Small intestine (tissue), 7 donors: ENCODE measurements at regions not wholly inside any gene's neighbourhood (a gene's known extent, or its start where the extent isn't known, plus 50 kb on each side); places are given as distances from the start of the nearest gene placed in this dataset.

ENCODE experiments used
- DNase-seq, 2 donors: peaks; one replicate each; pipeline versions ENCODE4 v3.0.0 to v3.0.0-alpha.2; 2013
- FAIRE-seq: peaks from 2 replicates; lab custom pipeline; 2012; peaks lifted over from hg19 to GRCh38; lab: Jason Lieb, UNC
- H3K27ac ChIP-seq, 3 donors: one replicate each; pipeline ENCODE4 v1.5.1; 2013; ENCODE audit warnings: low read length in 2 of 3, mild to moderate bottlenecking in 2 of 3, control low read depth in 1 of 3, inconsistent platforms in 1 of 3, low read depth in 1 of 3, moderate library complexity in 1 of 3
- H3K27me3 ChIP-seq, 3 donors: one replicate each; pipeline ENCODE4 v1.6.1; 2013; ENCODE audit warnings: low read length in 3 of 3, inconsistent platforms in 1 of 3; ENCODE audit not compliant: control insufficient read depth in 3 of 3, insufficient read depth in 3 of 3
- H3K36me3 ChIP-seq, 3 donors: one replicate each; pipeline ENCODE4 v1.6.1; 2013; ENCODE audit warnings: low read length in 3 of 3, inconsistent platforms in 1 of 3, low read depth in 1 of 3, mild to moderate bottlenecking in 1 of 3, moderate library complexity in 1 of 3; ENCODE audit not compliant: control insufficient read depth in 3 of 3, insufficient read depth in 2 of 3
- H3K4me1 ChIP-seq, 3 donors: one replicate each; pipeline ENCODE4 v1.6.1; 2013; ENCODE audit warnings: low read length in 2 of 3, inconsistent platforms in 1 of 3, low read depth in 1 of 3, mild to moderate bottlenecking in 1 of 3, moderate library complexity in 1 of 3; ENCODE audit not compliant: control insufficient read depth in 3 of 3, insufficient read depth in 2 of 3
- H3K4me3 ChIP-seq, 3 donors: one replicate each; pipeline ENCODE4 v1.5.1; 2013; ENCODE audit warnings: low read length in 3 of 3, control low read depth in 1 of 3, inconsistent platforms in 1 of 3, low read depth in 1 of 3, mild to moderate bottlenecking in 1 of 3, moderate library complexity in 1 of 3
- H3K9me3 ChIP-seq, 2 donors: one replicate each; pipeline ENCODE4 v1.6.1; 2013; ENCODE audit warnings: low read depth in 1 of 2, low read length in 1 of 2; ENCODE audit not compliant: control insufficient read depth in 2 of 2, insufficient read depth in 1 of 2
- WGBS, 3 donors: extraction: QIAGEN DNeasy Blood & Tissue Kit; methylation state at CpG; one replicate each; pipeline ENCODE4 v1.1.7; 2013; 5-methylcytosine and 5-hydroxymethylcytosine counted together
- donor health status: healthy with polysubstance abuse.
- donor health status: control.
- donor health status: control.
- donor health status: Bipolar disorder and iron deficiency.
- donor health status: healthy.

DNA sequence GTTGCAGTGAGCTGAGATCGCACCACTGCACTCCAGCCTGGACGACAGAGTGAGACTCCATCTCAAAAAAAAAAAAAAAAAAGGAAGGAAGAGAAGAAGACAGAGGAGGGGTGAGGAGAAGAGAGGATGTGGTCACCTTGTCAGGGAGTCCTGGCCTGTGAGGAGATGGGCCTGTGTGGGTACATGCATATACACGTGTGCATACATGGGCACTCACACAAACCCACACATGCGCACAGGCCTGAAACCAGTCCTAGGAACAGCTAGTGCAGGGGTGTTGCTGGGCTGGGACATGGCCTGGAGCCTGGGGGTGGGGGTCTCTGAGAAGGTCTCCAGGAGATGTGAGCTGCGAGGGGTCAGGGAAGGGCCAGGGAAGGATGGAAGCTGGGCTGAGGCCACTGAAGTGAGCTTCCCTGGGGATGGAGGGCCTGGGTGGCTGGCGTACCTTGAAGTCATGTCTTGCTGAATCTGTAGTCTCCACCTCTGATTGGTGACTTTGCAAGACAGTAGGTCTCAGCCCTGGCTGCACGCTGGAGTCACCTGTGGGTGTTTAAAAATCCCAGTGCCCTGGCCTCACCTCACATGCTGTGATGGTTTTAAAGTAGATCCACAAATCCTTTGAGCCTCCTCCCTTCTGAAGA, 72.4 kb downstream of the MRM1 start:
- WGBS, 3 donors = 80 to 93% (median 86%) methylated on average over 7 of the region's 7 CpGs
- Histone ChIP-seq H3K27me3 (no peaks in the 10 kb centered on the region), H3K27ac (no peak overlapping the region), H3K36me3 (no peaks in the 10 kb centered on the region), H3K9me3 (no peaks in the 10 kb centered on the region), H3K4me3 (no peak overlapping the region), H3K4me1 (no peaks in the 10 kb centered on the region)
- DNase-seq (no peak), FAIRE-seq (no peak)

GRCh38 chr17:36674278-36674650, 72.9 kb downstream of the MRM1 start:
- H3K27me3 ChIP-seq = no peaks in the 10 kb centered on the region
- H3K36me3 ChIP-seq = no peaks in the 10 kb centered on the region
- WGBS, 3 donors = 52 to 69% (median 64%) methylated on average over 4 of the region's 4 CpGs
- no peak overlapping the region for H3K27ac ChIP-seq
- no peak overlapping the region for H3K4me3 ChIP-seq
- H3K4me1 ChIP-seq = no peaks in the 10 kb centered on the region
- H3K9me3 ChIP-seq = no peaks in the 10 kb centered on the region
- DNase-seq (peak in 1 of 2 donors; percentile 16), FAIRE-seq (no peak)

DNA sequence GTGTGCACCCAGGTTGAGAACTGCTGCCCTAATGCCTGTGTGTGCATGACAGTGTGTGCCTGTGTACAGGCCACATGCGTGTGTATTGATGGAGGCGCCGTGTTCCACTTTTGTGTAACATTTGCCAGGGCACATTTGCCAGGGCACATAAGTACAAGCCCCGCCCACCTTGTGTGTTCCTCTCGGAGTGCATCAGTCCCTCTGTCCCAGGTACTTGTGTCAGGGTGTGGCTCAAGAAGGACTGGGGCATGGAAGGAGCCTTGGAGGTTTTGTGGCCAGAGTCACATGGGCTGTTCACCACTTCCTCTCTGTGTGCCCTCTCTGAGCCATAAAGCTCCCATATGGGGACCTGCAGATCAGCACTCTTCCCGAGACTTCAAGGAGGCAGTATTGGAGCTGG, 73.9 kb downstream of the MRM1 start:
- whole genome bisulfite sequencing, 3 donors = 59 to 69% (median 69%) methylated on average over 6 of the region's 6 CpGs
- DNase-seq (no peak), FAIRE-seq (no peak)
- no peak overlapping the region for H3K4me3 ChIP-seq
- no peak overlapping the region for H3K27ac ChIP-seq
- no peaks in the 10 kb centered on the region for H3K36me3 ChIP-seq
- H3K9me3 ChIP-seq = no peaks in the 10 kb centered on the region
- no peaks in the 10 kb centered on the region for H3K4me1 ChIP-seq
- H3K27me3 ChIP-seq = no peaks in the 10 kb centered on the region

DNA sequence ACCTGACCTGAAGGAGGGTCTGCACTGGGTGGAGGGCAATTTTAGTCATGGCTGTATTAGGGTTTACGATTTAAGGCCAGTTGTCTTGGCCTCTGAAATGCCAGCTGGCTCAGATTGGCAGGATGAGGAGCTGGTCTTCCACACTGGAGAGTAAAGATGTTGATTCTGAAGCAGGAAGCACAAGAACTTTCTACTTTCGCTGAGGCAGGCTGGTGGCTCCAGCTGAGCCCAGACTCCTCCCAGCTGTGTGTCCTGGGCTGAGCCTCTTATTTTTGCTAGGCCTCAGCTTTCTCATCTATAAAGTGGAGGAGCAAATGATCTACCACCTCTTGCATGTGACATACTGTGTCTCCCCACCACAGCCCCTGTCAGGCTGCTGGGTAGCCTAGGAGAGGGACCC, 74.4 kb downstream of the MRM1 start:
- H3K4me3 ChIP-seq = no peak overlapping the region
- H3K4me1 ChIP-seq = no peaks in the 10 kb centered on the region
- DNase-seq = no peak
- no peaks in the 10 kb centered on the region for H3K27me3 ChIP-seq
- H3K27ac ChIP-seq = no peak overlapping the region
- no peaks in the 10 kb centered on the region for H3K9me3 ChIP-seq
- no peaks in the 10 kb centered on the region for H3K36me3 ChIP-seq
- 32 to 55% (median 50%) methylated on average over 2 of the region's 2 CpGs for WGBS, 3 donors
- no peak for FAIRE-seq

GRCh38 chr17:36679815-36680467, 78.6 kb downstream of the MRM1 start:
- WGBS, 3 donors = 80 to 86% (median 84%) methylated on average over 9 of the region's 9 CpGs
- H3K27ac ChIP-seq = no peak overlapping the region
- H3K4me1 ChIP-seq = no peaks in the 10 kb centered on the region
- no peak overlapping the region for H3K4me3 ChIP-seq
- no peaks in the 10 kb centered on the region for H3K9me3 ChIP-seq
- FAIRE-seq (no peak), DNase-seq (no peak)
- no peaks in the 10 kb centered on the region for H3K27me3 ChIP-seq
- H3K36me3 ChIP-seq = no peaks in the 10 kb centered on the region

- H3K27me3 ChIP-seq = no peaks in the 10 kb centered on the region
- 63 to 73% (median 65%) methylated on average over 6 of the region's 6 CpGs for WGBS, 3 donors
- no peaks in the 10 kb centered on the region for H3K9me3 ChIP-seq
- H3K4me3 ChIP-seq = no peak overlapping the region
- FAIRE-seq (no peak), DNase-seq (no peak)
- H3K27ac ChIP-seq = no peak overlapping the region
- H3K4me1 ChIP-seq = no peaks in the 10 kb centered on the region
- H3K36me3 ChIP-seq = no peaks in the 10 kb centered on the region
Measured at GRCh38 chr17:36680701-36681202, 79.4 kb downstream of the MRM1 start.

GRCh38 chr17:36682773-36683172, 81.4 kb downstream of the MRM1 start:
- no peaks in the 10 kb centered on the region for H3K36me3 ChIP-seq
- no peaks in the 10 kb centered on the region for H3K9me3 ChIP-seq
- H3K4me3 ChIP-seq = no peak overlapping the region
- no peaks in the 10 kb centered on the region for H3K27me3 ChIP-seq
- no peak overlapping the region for H3K27ac ChIP-seq
- FAIRE-seq (no peak), DNase-seq (no peak)
- H3K4me1 ChIP-seq = no peaks in the 10 kb centered on the region
- 39 to 43% (median 39%) methylated on average over 7 of the region's 7 CpGs for WGBS, 3 donors

DNA sequence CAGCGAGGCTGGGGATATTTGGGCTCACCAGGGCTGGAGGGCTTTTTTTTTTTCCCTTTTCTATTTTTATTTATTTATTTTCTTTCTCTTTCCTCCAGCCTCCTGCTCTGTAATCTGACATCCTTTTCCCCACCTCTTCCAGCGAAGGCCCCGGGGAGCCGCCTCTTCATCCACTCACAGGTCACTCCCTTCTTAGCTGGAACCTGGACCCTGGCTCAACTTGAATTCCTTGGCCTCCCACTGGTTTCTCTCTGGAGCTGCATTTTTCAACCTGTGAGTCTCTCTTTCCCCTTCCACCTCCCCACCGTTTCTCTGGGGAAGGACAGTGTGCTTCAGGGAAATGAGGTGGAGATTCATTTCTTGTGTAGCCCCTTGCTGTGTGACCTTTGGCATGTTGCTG, 82.0 kb downstream of the MRM1 start:
- Histone ChIP-seq H3K4me1 (no peaks in the 10 kb centered on the region), H3K4me3 (no peak overlapping the region), H3K36me3 (no peaks in the 10 kb centered on the region), H3K27me3 (no peaks in the 10 kb centered on the region), H3K9me3 (no peaks in the 10 kb centered on the region), H3K27ac (no peak overlapping the region)
- DNase-seq (no peak), FAIRE-seq (no peak)
- 60 to 74% (median 61%) methylated on average over 5 of the region's 5 CpGs for WGBS, 3 donors
